Sciatic nerve (tissue), 2 donors: ENCODE measurements at regions not wholly inside any gene's neighbourhood (a gene's known extent, or its start where the extent isn't known, plus 50 kb on each side); places are given as distances from the start of the nearest gene placed in this dataset.
A peak's percentile ranks its signal among the peaks of the same experiment; 100 is the strongest.
"Not testable (repeated sequence)": the region's sequence is repeated elsewhere in the genome, so short reads cannot be mapped to it uniquely, and the experiment has no call there.

Experiments
- ATAC-seq: fragments of 200-7000 bp; cut with Tn5 transposase; one replicate; pipeline ENCODE4 v1.9.1; 2020; ENCODE audit warnings: mild to moderate bottlenecking, moderate library complexity
- DNase-seq: peaks from one replicate; pipeline ENCODE4 v3.0.0-alpha.2; 2020; ENCODE audit warnings: low spot score
- intact Hi-C: fragments of 100-400 bp; cut with DNase I; formaldehyde crosslinking; loops from one replicate; pipeline ENCODE4 v1.14.2; 2022
- donor health status: DM: no; HTN: no; CAD: no.
- donor health status: DM: no; HTN: no; CAD: no.

- intact Hi-C loops: no loop called here
- ATAC-seq: no peak
- no peak for DNase-seq
Observed at GRCh38 chr2:879540-879939, 71.1 kb upstream of the SNTG2 start.

GRCh38 chr2:878245-878930 is 72.3 kb upstream of the SNTG2 start:
- DNase-seq (no peak), ATAC-seq (no peak)
- intact Hi-C loops: no loop called here

- intact Hi-C loops: no loop called here
- DNase-seq: no peak
- ATAC-seq: no peak
Observed at GRCh38 chr2:877747-878146, 72.9 kb upstream of the SNTG2 start.

GRCh38 chr2:875687-876615 is 74.7 kb upstream of the SNTG2 start:
- intact Hi-C loops: no loop called here

GRCh38 chr2:873651-874580 is 76.7 kb upstream of the SNTG2 start:
- DNase-seq (peak; percentile 49), ATAC-seq (peak; percentile 65)
- intact Hi-C loops: no loop called here

More at GRCh38 chr2:875687-876615, 74.7 kb upstream of the SNTG2 start:
- ATAC-seq (no peak), DNase-seq (peak; percentile 40)

- intact Hi-C loops: no loop called here
- DNase-seq (peak; percentile 18), ATAC-seq (no peak)
Observed at GRCh38 chr2:873027-873426, 77.6 kb upstream of the SNTG2 start.

- intact Hi-C loops: no loop called here
- DNase-seq: peak; percentile 55
- ATAC-seq: peak; percentile 7
Observed at GRCh38 chr2:871926-872680, 78.5 kb upstream of the SNTG2 start.

GRCh38 chr2:871175-871727 is 79.4 kb upstream of the SNTG2 start:
- intact Hi-C loops: no loop called here
- ATAC-seq: no peak
- peak; percentile 38 for DNase-seq

- intact Hi-C loops: no loop called here
- no peak for ATAC-seq
- peak; percentile 26 for DNase-seq
Observed at GRCh38 chr2:870426-870825, 80.2 kb upstream of the SNTG2 start.

GRCh38 chr2:869894-870293 is 80.8 kb upstream of the SNTG2 start:
- intact Hi-C loops: no loop called here
- no peak for DNase-seq
- no peak for ATAC-seq

- no peak for DNase-seq
- no peak for ATAC-seq
- intact Hi-C loops: no loop called here
Observed at GRCh38 chr2:869357-869871, 81.2 kb upstream of the SNTG2 start.

GRCh38 chr2:868857-869256 is 81.8 kb upstream of the SNTG2 start:
- ATAC-seq, intact Hi-C loops: not testable (repeated sequence)

GRCh38 chr2:867296-867695 is 83.4 kb upstream of the SNTG2 start:
- intact Hi-C loops: no loop called here
- DNase-seq (no peak), ATAC-seq (no peak)

More at GRCh38 chr2:868857-869256, 81.8 kb upstream of the SNTG2 start:
- DNase-seq: not testable (repeated sequence)

GRCh38 chr2:866887-867286 is 83.8 kb upstream of the SNTG2 start:
- ATAC-seq (no peak), DNase-seq (no peak)
- intact Hi-C loops: no loop called here

- intact Hi-C loops: no loop called here
- ATAC-seq (peak; percentile 43), DNase-seq (no peak)
Observed at GRCh38 chr2:866009-866680, 84.5 kb upstream of the SNTG2 start.

- no peak for ATAC-seq
- DNase-seq: no peak
- intact Hi-C loops: no loop called here
Observed at GRCh38 chr2:864501-865106, 86.0 kb upstream of the SNTG2 start.
